ENCODE measurements at regions not wholly inside any gene's neighbourhood (a gene's known extent, or its start where the extent isn't known, plus 50 kb on each side); places are given as distances from the start of the nearest gene placed in this dataset.

DNA sequence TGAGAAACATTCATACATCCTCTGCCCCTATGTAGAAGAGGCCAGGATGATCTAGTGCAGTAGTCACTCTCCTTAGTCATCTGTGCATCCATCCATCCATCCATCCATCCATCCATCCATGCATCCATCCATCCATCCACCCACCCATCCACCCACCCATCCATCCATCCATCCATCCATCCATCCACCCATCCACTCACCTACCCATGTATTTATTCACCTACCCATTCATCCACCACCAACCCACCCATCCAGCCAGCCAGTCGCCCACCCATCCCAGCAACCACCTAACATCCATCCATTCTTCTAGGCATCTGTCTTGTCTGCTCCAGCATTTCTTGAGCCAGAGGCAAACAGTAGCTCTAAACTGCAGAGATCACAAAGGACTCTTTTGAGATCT, 87.1 kb downstream of the MSX2 start:
- H3K9me3 ChIP-seq (ENCODE audit: low read depth, low read length, poor library complexity, severe bottlenecking): no peaks in the 10 kb centered on the region
- ChIA-PET POLR2A (ENCODE audit: low non-redundant PET) (no interaction called here), CTCF (no interaction called here)
- no peaks in the 10 kb centered on the region for H3K27me3 ChIP-seq (replicated peaks; ENCODE audit: insufficient read depth, low read depth, low read length, poor library complexity)
- DNase-seq (ENCODE audit: low spot score): no peak
- intact Hi-C loops (cut with micrococcal nuclease; ENCODE audit: unreplicated experiment): no loop called here
- TF ChIP-seq CTCF (conservative IDR thresholded peaks at IDR 0.05; ENCODE audit: low read depth, low read length) (no peak), EZH2 (IDR thresholded peaks at IDR 0.05; ENCODE audit: borderline replicate concordance, low read depth, low read length, poor library complexity, severe bottlenecking) (no peak)
- no peak overlapping the region for H3K4me3 ChIP-seq (ENCODE audit: low read depth, low read length, poor library complexity, severe bottlenecking)
- H3K27ac ChIP-seq (ENCODE audit: low read depth, low read length, poor library complexity, severe bottlenecking): no peak overlapping the region
- no TSS peak for BruUV-seq (replicated peaks)
- no peaks in the 10 kb centered on the region for H3K36me3 ChIP-seq (ENCODE audit: insufficient read depth, low read length, poor library complexity, severe bottlenecking)
- H3K4me1 ChIP-seq (ENCODE audit: insufficient read depth, low read length, poor library complexity, severe bottlenecking): no peaks in the 10 kb centered on the region

DNA sequence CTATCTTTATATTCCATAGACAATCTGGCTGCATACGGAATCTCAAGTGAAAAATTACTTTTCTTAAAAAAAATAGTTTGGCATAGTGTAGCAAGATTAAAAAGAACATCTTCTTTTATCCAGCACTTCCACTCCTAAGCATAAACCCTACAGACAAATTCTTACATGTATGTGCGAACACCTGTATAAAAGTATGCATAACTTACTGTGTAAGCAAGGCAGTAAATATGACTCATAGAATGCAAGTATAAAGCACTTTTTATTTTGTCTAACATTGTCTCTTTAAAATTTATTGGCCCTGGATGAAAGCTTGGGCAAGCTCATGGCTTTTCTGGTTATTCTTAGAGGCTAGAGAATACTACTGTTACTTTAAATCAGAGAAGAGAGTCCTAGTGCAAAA, 86.4 kb downstream of the MSX2 start:
- intact Hi-C loops (cut with micrococcal nuclease; ENCODE audit: unreplicated experiment): no loop called here
- H3K4me3 ChIP-seq (ENCODE audit: low read depth, low read length, poor library complexity, severe bottlenecking): no peak overlapping the region
- TF ChIP-seq CTCF (conservative IDR thresholded peaks at IDR 0.05; ENCODE audit: low read depth, low read length) (no peak), EZH2 (IDR thresholded peaks at IDR 0.05; ENCODE audit: borderline replicate concordance, low read depth, low read length, poor library complexity, severe bottlenecking) (no peak)
- no peaks in the 10 kb centered on the region for H3K4me1 ChIP-seq (ENCODE audit: insufficient read depth, low read length, poor library complexity, severe bottlenecking)
- no peak overlapping the region for H3K27ac ChIP-seq (ENCODE audit: low read depth, low read length, poor library complexity, severe bottlenecking)
- no peaks in the 10 kb centered on the region for H3K36me3 ChIP-seq (ENCODE audit: insufficient read depth, low read length, poor library complexity, severe bottlenecking)
- CTCF ChIA-PET: no interaction called here
- no peaks in the 10 kb centered on the region for H3K9me3 ChIP-seq (ENCODE audit: low read depth, low read length, poor library complexity, severe bottlenecking)
- POLR2A ChIA-PET (ENCODE audit: low non-redundant PET): no interaction called here
- no TSS peak for BruUV-seq (replicated peaks)
- no peaks in the 10 kb centered on the region for H3K27me3 ChIP-seq (replicated peaks; ENCODE audit: insufficient read depth, low read depth, low read length, poor library complexity)
- no peak for DNase-seq (ENCODE audit: low spot score)

- TF ChIP-seq CTCF (conservative IDR thresholded peaks at IDR 0.05; ENCODE audit: low read depth, low read length) (no peak), EZH2 (IDR thresholded peaks at IDR 0.05; ENCODE audit: borderline replicate concordance, low read depth, low read length, poor library complexity, severe bottlenecking) (no peak)
- CTCF ChIA-PET: no interaction called here
These were observed 83.1 kb downstream of the MSX2 start for GRCh38 chr5:174807471-174807870.

More at GRCh38 chr5:174807471-174807870, 83.1 kb downstream of the MSX2 start:
- H3K36me3 ChIP-seq (ENCODE audit: insufficient read depth, low read length, poor library complexity, severe bottlenecking): no peaks in the 10 kb centered on the region
- no TSS peak for BruUV-seq (replicated peaks)
- H3K4me3 ChIP-seq (ENCODE audit: low read depth, low read length, poor library complexity, severe bottlenecking): no peak overlapping the region
- POLR2A ChIA-PET (ENCODE audit: low non-redundant PET): no interaction called here
- no peaks in the 10 kb centered on the region for H3K27me3 ChIP-seq (replicated peaks; ENCODE audit: insufficient read depth, low read depth, low read length, poor library complexity)
- no peaks in the 10 kb centered on the region for H3K9me3 ChIP-seq (ENCODE audit: low read depth, low read length, poor library complexity, severe bottlenecking)
- intact Hi-C loops (cut with micrococcal nuclease; ENCODE audit: unreplicated experiment): no loop called here
- H3K4me1 ChIP-seq (ENCODE audit: insufficient read depth, low read length, poor library complexity, severe bottlenecking): no peaks in the 10 kb centered on the region
- no peak overlapping the region for H3K27ac ChIP-seq (ENCODE audit: low read depth, low read length, poor library complexity, severe bottlenecking)
- DNase-seq (ENCODE audit: low spot score): no peak

Data from A673 (cell line).